ENCODE measurements at regions not wholly inside any gene's neighbourhood (a gene's known extent, or its start where the extent isn't known, plus 50 kb on each side); places are given as distances from the start of the nearest gene placed in this dataset.

DNA sequence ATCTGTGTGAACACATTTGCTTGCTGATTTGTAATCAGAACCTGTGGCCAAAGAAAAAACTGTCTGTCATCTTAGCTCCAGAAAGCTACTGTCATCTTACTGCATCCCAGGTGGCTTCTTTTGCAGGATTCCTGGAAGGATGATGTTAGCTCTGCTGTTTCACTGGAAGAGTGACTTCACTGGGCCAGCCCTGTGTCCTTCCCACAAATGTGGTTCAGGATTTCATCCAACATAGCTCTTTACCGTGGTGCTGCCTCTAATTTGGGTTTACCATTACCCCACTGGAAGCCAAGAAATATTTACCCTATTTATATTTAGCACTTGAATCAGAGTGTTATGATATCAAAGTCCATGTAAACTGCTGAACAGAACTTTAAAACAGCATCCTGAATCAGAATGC, 501.0 kb downstream of the GADD45G start:
- Histone ChIP-seq H3K27me3 (ENCODE audit: control insufficient read depth in 2 of 2, insufficient read depth in 2 of 2, low read length in 2 of 2) (no peaks in the 10 kb centered on the region), H3K36me3 (ENCODE audit: control insufficient read depth in 2 of 2, insufficient read depth in 2 of 2, low read length in 2 of 2) (no peaks in the 10 kb centered on the region), H3K4me1 (ENCODE audit: control insufficient read depth in 2 of 2, insufficient read depth in 2 of 2, low read length in 2 of 2) (peaks cover 0 to 3% of the 10 kb centered on the region in 2 donors), H3K4me3 (ENCODE audit: low read length in 2 of 2) (no peak overlapping the region), H3K27ac (ENCODE audit: low read depth in 2 of 2, low read length in 2 of 2) (no peak overlapping the region), H3K9ac (ENCODE audit: low read depth in 1 of 2, low read length in 2 of 2) (no peak overlapping the region), H3K9me3 (ENCODE audit: control insufficient read depth in 2 of 2, low read length in 2 of 2) (no peaks in the 10 kb centered on the region)

DNA sequence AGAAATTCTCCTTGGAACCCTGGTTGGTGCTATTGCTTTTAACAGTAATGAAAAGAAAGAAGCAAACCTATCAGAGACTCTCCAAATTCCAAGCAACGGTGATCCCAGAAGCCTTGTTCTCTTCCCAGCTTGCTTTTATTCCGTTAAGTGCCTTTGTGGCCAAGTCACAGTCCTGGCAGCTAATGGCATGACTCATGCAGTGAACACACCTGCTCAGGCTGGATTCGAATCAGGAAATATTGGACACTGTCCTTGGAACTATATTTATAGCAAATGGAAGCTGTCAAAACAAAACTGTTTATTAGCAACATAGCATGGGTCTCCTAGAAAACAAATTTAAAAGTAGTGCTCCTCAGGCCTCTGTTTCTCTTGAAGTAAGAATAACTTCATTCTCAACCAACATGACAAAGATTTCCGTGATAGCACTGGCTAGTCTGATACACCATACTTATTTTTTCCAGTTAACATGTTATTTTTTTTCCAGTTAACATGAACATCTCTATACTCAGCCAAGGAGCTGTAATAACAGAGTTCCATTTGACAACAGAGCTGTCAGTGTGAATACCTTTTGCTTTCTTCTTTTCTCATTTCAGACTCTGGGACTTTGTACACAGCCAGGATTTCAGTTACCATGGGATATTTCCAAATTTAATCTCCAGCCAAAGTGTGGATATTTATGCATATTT, 502.4 kb downstream of the GADD45G start:
- Histone ChIP-seq H3K4me3 (ENCODE audit: low read length in 2 of 2) (no peak overlapping the region), H3K27me3 (ENCODE audit: control insufficient read depth in 2 of 2, insufficient read depth in 2 of 2, low read length in 2 of 2) (no peaks in the 10 kb centered on the region), H3K4me1 (ENCODE audit: control insufficient read depth in 2 of 2, insufficient read depth in 2 of 2, low read length in 2 of 2) (no peaks in the 10 kb centered on the region), H3K9me3 (ENCODE audit: control insufficient read depth in 2 of 2, low read length in 2 of 2) (no peaks in the 10 kb centered on the region), H3K36me3 (ENCODE audit: control insufficient read depth in 2 of 2, insufficient read depth in 2 of 2, low read length in 2 of 2) (no peaks in the 10 kb centered on the region), H3K9ac (ENCODE audit: low read depth in 1 of 2, low read length in 2 of 2) (no peak overlapping the region), H3K27ac (ENCODE audit: low read depth in 2 of 2, low read length in 2 of 2) (no peak overlapping the region)

DNA sequence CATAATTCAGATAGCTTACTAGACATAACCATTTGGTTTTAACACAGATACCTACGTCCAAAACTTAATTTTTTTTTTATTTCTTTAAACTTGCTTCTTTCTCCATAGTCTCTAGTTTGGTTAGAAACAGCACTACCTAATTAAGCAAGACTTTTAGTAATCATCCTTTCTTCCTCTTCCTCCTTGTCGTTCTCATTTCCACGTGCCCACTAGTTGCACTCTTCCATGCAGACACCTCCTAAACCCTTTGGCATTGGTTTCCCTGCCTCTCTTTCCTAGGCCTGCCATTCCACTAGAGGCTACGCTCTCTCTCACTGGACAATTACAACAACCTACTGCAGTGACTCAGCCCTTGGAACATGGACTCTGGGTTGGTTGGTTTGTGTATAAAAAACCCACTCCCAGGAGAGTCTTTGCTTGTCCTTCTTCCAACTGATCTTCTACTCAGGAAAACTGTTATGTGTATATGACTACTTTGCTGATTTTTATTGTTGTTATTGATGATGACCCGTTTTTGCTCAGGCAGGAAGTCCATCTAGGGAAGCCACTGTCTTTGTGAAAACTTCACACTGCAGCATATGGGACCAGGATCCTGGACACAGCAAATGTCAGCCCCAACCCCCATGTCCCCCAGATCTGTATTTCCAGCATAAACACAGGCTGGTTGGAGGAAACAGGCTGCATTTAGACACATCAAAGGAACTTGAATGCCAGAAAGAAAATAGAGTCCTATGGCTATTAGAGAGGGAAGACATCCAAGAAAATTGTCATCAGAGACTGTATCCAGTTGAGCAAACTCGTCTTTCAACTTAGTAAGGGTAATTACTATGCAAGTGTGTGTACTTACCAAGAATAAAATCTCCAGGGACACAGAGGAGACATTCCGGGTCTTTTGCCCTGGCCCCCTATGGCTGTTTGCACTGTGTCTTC, 503.2 kb downstream of the GADD45G start:
- Histone ChIP-seq H3K36me3 (ENCODE audit: control insufficient read depth in 2 of 2, insufficient read depth in 2 of 2, low read length in 2 of 2) (no peaks in the 10 kb centered on the region), H3K27me3 (ENCODE audit: control insufficient read depth in 2 of 2, insufficient read depth in 2 of 2, low read length in 2 of 2) (no peaks in the 10 kb centered on the region), H3K4me1 (ENCODE audit: control insufficient read depth in 2 of 2, insufficient read depth in 2 of 2, low read length in 2 of 2) (no peaks in the 10 kb centered on the region), H3K9ac (ENCODE audit: low read depth in 1 of 2, low read length in 2 of 2) (no peak overlapping the region), H3K27ac (ENCODE audit: low read depth in 2 of 2, low read length in 2 of 2) (no peak overlapping the region), H3K4me3 (ENCODE audit: low read length in 2 of 2) (no peak overlapping the region), H3K9me3 (ENCODE audit: control insufficient read depth in 2 of 2, low read length in 2 of 2) (no peaks in the 10 kb centered on the region)

DNA sequence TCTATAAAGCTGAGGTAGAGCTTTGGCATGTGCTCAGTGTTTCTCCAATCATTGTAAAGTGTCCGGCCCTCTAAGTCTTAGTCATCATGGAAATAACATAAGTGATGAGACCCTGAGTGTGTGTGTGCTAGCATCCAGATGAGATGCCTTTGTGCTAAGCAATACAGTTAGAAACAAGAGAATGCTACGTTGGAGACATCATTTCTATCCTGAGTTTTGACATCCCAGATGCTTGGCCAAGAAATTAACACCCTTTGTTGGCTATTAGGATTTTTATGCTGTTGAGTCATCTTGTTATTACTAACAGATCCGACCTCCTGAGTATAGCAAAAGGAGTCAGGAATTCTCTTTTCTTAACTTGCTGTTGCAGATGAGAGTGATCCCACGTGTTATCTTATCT, 508.0 kb downstream of the GADD45G start:
- H3K9me3 ChIP-seq (ENCODE audit: control insufficient read depth in 2 of 2, low read length in 2 of 2) = no peaks in the 10 kb centered on the region
- no peak overlapping the region for H3K9ac ChIP-seq (ENCODE audit: low read depth in 1 of 2, low read length in 2 of 2)
- H3K4me1 ChIP-seq (ENCODE audit: control insufficient read depth in 2 of 2, insufficient read depth in 2 of 2, low read length in 2 of 2) = no peaks in the 10 kb centered on the region
- H3K27me3 ChIP-seq (ENCODE audit: control insufficient read depth in 2 of 2, insufficient read depth in 2 of 2, low read length in 2 of 2) = no peaks in the 10 kb centered on the region
- H3K36me3 ChIP-seq (ENCODE audit: control insufficient read depth in 2 of 2, insufficient read depth in 2 of 2, low read length in 2 of 2) = no peaks in the 10 kb centered on the region
- no peak overlapping the region for H3K4me3 ChIP-seq (ENCODE audit: low read length in 2 of 2)
- H3K27ac ChIP-seq (ENCODE audit: low read depth in 2 of 2, low read length in 2 of 2) = no peak overlapping the region

DNA sequence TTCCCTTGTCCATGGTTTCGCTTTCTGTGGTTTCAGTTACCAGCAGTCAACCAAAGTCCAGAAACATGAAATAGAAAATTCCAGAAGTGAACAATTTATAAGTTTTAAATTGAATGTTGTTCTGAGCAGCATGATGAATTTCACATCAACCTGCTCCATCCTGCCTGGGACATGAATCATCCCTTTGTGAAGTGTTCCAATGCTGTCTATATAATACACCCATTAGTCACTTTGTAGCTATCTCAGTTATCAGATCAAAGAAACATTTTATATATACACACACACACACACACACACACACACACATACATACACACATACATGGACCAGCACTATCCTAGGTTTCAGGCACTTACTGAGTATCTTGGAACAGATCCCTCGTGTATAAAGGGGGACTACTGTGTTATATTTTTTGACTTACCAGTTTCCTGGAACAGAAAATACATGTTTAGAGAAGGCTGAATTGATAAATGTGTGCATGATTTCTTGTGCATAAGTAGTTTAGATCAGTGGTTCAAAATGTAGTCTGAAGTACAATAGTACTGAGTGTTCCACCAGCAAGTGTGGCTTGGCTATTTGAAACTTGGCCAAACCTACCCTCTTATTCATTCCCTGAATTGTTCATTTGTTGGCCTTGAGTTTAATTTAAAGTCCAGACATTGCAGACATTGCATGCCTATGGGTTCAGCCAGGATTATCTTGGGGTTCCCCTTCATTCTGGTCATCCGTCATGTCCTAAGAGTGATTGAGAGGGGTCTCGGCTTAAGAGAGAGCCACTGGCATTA, 510.0 kb downstream of the GADD45G start:
- Histone ChIP-seq H3K4me1 (ENCODE audit: control insufficient read depth in 2 of 2, insufficient read depth in 2 of 2, low read length in 2 of 2) (no peaks in the 10 kb centered on the region), H3K9ac (ENCODE audit: low read depth in 1 of 2, low read length in 2 of 2) (no peak overlapping the region), H3K27ac (ENCODE audit: low read depth in 2 of 2, low read length in 2 of 2) (no peak overlapping the region), H3K9me3 (ENCODE audit: control insufficient read depth in 2 of 2, low read length in 2 of 2) (no peaks in the 10 kb centered on the region), H3K27me3 (ENCODE audit: control insufficient read depth in 2 of 2, insufficient read depth in 2 of 2, low read length in 2 of 2) (no peaks in the 10 kb centered on the region), H3K4me3 (ENCODE audit: low read length in 2 of 2) (no peak overlapping the region), H3K36me3 (ENCODE audit: control insufficient read depth in 2 of 2, insufficient read depth in 2 of 2, low read length in 2 of 2) (no peaks in the 10 kb centered on the region)

DNA sequence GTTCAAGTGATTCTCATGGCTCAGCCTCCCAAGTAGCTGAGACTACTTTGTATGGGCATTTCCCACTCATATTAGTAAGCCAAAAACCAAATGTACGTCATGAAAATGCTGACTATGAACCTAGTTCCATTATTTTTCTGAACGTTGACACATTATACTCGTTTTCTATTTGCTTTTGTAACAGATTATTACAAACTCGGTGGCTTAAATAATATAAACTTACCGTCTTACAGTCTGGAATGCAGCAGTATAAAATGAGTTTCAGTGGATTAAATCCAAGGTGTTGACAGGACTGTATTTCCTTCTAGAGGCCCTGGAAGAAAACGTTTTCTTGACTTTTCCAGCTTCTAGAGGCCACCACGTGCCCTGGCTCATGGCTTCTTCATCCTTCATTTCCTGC, 517.0 kb downstream of the GADD45G start:
- no peaks in the 10 kb centered on the region for H3K9me3 ChIP-seq (ENCODE audit: control insufficient read depth in 2 of 2, low read length in 2 of 2)
- H3K27me3 ChIP-seq (ENCODE audit: control insufficient read depth in 2 of 2, insufficient read depth in 2 of 2, low read length in 2 of 2) = no peaks in the 10 kb centered on the region
- H3K27ac ChIP-seq (ENCODE audit: low read depth in 2 of 2, low read length in 2 of 2) = no peak overlapping the region

DNA sequence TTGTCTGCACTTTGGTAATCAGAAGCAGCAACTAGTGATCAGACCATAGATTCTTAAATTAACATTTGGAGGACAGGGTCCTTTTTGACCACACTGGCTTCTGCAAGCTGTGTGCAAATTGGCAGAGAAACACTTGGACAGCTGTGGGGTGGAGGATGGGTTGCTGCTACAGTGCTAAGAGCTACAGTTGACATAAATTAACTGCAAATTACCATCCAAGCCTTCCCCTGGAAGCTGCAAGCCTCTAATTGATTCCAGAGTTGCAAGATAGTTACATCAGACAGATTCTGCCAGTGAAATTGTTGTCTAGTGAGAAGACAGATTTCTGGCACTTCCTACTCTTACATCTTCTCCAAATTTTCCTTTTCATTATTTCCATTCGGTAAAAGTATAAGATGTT, 517.7 kb downstream of the DIRAS2 start:
- Histone ChIP-seq H3K27me3 (ENCODE audit: control insufficient read depth in 2 of 2, insufficient read depth in 2 of 2, low read length in 2 of 2) (no peaks in the 10 kb centered on the region), H3K4me1 (ENCODE audit: control insufficient read depth in 2 of 2, insufficient read depth in 2 of 2, low read length in 2 of 2) (no peaks in the 10 kb centered on the region), H3K27ac (ENCODE audit: low read depth in 2 of 2, low read length in 2 of 2) (no peak overlapping the region), H3K9me3 (ENCODE audit: control insufficient read depth in 2 of 2, low read length in 2 of 2) (no peaks in the 10 kb centered on the region), H3K9ac (ENCODE audit: low read depth in 1 of 2, low read length in 2 of 2) (no peak overlapping the region), H3K36me3 (ENCODE audit: control insufficient read depth in 2 of 2, insufficient read depth in 2 of 2, low read length in 2 of 2) (no peaks in the 10 kb centered on the region), H3K4me3 (ENCODE audit: low read length in 2 of 2) (no peak overlapping the region)

More for the DNA sequence above, 517.0 kb downstream of the GADD45G start:
- no peak overlapping the region for H3K9ac ChIP-seq (ENCODE audit: low read depth in 1 of 2, low read length in 2 of 2)
- H3K4me3 ChIP-seq (ENCODE audit: low read length in 2 of 2) = no peak overlapping the region
- no peaks in the 10 kb centered on the region for H3K4me1 ChIP-seq (ENCODE audit: control insufficient read depth in 2 of 2, insufficient read depth in 2 of 2, low read length in 2 of 2)
- H3K36me3 ChIP-seq (ENCODE audit: control insufficient read depth in 2 of 2, insufficient read depth in 2 of 2, low read length in 2 of 2) = no peaks in the 10 kb centered on the region

DNA sequence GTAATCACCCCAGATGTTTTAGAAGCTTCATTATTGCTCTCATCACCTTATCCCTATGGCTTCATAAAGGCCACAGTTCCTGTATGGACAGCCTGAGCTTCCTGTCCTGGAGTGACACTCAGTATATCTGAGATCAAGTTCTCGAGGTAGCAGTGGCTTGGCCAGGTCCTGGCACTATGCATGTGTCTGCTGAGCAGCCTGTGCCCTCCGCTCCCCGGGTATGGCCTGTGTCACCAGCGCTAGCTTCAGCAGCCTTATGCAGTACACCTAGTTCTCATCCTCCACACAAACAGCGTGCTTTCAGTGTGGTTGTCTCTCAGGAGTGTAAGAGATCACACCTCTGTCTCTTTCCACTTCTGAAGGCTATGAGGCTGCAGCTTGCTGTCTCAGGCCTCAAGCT, 514.7 kb downstream of the DIRAS2 start:
- H3K4me3 ChIP-seq (ENCODE audit: low read length in 2 of 2) = no peak overlapping the region
- no peak overlapping the region for H3K9ac ChIP-seq (ENCODE audit: low read depth in 1 of 2, low read length in 2 of 2)
- H3K27ac ChIP-seq (ENCODE audit: low read depth in 2 of 2, low read length in 2 of 2) = no peak overlapping the region
- no peaks in the 10 kb centered on the region for H3K9me3 ChIP-seq (ENCODE audit: control insufficient read depth in 2 of 2, low read length in 2 of 2)
- H3K27me3 ChIP-seq (ENCODE audit: control insufficient read depth in 2 of 2, insufficient read depth in 2 of 2, low read length in 2 of 2) = no peaks in the 10 kb centered on the region
- no peaks in the 10 kb centered on the region for H3K36me3 ChIP-seq (ENCODE audit: control insufficient read depth in 2 of 2, insufficient read depth in 2 of 2, low read length in 2 of 2)
- H3K4me1 ChIP-seq (ENCODE audit: control insufficient read depth in 2 of 2, insufficient read depth in 2 of 2, low read length in 2 of 2) = no peaks in the 10 kb centered on the region

DNA sequence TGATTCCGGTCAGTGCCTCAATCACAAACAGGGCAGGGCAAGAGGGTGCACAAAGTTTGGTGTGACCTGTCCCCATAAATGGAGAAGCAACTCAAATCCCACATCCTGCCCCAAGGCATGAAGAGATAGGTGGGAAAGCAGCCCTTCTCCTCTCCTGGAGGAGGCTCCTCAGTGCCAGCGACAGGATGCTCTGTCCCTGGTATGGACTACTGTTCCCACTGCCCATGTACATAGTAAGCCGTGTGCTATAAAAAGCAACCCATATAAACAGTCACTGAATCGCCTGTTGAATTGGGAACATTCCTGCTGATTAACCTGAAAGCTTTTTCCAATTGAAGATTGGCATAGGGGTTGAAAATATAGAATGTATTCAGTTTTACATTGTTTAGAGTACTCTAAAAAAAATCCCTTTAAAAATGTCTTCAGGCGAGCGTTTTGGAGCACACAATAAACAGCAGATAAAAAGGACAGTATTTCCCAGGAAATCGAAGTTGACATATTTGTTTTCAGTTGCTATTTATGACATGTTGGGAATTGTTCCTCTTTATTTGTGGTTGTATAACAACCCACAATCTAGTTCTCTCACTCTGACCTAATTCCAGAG, 513.9 kb downstream of the DIRAS2 start:
- Histone ChIP-seq H3K36me3 (ENCODE audit: control insufficient read depth in 2 of 2, insufficient read depth in 2 of 2, low read length in 2 of 2) (no peaks in the 10 kb centered on the region), H3K4me1 (ENCODE audit: control insufficient read depth in 2 of 2, insufficient read depth in 2 of 2, low read length in 2 of 2) (no peaks in the 10 kb centered on the region), H3K27ac (ENCODE audit: low read depth in 2 of 2, low read length in 2 of 2) (no peak overlapping the region), H3K4me3 (ENCODE audit: low read length in 2 of 2) (no peak overlapping the region), H3K27me3 (ENCODE audit: control insufficient read depth in 2 of 2, insufficient read depth in 2 of 2, low read length in 2 of 2) (no peaks in the 10 kb centered on the region), H3K9ac (ENCODE audit: low read depth in 1 of 2, low read length in 2 of 2) (no peak overlapping the region), H3K9me3 (ENCODE audit: control insufficient read depth in 2 of 2, low read length in 2 of 2) (no peaks in the 10 kb centered on the region)

All from mucosa of rectum (tissue), 2 donors.